Activated T-cell treated with anti-CD3 and anti-CD28 coated beads for 48 hours (primary cell): ENCODE measurements at regions not wholly inside any gene's neighbourhood (a gene's known extent, or its start where the extent isn't known, plus 50 kb on each side); places are given as distances from the start of the nearest gene placed in this dataset.
"Not testable (repeated sequence)": the region's sequence is repeated elsewhere in the genome, so short reads cannot be mapped to it uniquely, and the experiment has no call there.

Experiments
- DNase-seq: peaks from one replicate; pipeline ENCODE4 v3.0.0-alpha.2; 2020; ENCODE audit warnings: low read depth

DNA sequence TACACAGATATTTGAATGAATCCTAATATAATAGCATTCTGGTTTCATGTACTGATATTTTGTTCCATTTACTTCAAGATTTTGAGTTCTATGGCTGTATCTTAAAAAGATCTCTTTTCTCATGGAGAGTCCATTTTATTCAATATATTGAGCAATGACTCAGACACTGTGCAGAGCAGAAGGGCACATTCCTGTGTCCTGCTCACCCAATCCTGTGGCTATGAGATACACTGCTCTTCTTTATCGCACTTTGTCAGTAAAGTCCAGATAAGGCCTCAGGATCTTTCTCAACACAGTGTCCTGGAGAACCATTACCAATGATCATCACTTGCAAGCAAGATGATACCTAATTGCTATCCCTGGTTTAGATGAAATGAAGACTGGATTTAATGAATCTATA, 155.0 kb downstream of the CYSLTR2 start:
- no peak for DNase-seq

DNA sequence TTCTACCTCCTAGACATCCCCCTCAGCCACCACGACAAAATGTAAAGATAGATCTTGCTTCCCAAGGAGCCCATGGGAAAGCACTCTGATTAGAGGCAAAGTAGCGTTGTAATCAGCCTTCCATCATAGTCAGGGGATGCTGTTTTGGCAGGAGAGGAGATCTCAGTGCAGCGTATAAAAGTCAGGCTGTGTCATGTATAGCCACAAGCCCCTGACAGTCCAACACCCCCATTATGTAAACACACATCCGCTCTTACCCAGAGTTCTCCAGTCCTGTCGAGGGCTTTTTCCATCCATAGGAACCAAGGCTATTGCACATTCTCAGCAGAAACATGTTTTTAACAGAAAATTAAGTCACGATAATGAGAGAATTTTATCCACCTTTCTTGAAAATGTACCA, 156.3 kb downstream of the CYSLTR2 start:
- no peak for DNase-seq

DNA sequence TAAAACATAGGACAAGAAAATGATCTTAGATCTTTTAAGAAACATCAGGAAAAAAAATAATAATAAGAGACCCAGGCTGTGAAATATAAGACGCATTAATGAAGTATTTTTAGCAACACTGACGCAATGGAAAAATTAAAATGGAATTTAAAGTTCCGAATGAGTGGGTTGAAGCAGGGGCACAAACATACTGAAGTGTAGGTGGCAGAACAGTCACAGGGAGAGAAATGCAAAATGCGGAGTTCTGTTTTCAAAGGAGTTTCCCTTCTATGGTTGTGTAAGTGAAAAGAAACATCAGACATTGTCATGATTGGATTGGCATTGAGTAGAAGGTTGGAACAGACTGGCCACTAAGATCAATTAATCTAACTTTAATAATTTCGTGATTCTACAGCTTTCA, 159.8 kb downstream of the CYSLTR2 start:
- no peak for DNase-seq

DNA sequence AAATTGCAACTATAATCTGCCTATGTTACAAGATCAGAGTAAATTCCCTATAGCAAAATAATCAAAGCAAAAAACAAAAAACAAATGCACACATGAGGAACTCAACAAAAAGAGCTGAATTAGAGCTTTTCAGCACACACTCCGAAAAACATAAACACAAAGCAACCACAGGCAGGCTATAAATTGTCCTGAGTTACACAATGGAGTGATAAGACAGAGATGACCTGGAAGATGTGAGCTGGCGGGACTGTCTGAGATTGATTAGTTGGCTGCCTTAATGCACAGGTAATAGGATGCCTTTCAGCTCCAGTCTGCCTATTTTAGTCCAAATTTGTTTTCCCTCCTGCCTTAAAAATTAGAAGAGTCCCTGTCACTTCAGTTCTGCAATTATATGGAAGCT, 159.0 kb upstream of the FNDC3A start:
- no peak for DNase-seq

DNA sequence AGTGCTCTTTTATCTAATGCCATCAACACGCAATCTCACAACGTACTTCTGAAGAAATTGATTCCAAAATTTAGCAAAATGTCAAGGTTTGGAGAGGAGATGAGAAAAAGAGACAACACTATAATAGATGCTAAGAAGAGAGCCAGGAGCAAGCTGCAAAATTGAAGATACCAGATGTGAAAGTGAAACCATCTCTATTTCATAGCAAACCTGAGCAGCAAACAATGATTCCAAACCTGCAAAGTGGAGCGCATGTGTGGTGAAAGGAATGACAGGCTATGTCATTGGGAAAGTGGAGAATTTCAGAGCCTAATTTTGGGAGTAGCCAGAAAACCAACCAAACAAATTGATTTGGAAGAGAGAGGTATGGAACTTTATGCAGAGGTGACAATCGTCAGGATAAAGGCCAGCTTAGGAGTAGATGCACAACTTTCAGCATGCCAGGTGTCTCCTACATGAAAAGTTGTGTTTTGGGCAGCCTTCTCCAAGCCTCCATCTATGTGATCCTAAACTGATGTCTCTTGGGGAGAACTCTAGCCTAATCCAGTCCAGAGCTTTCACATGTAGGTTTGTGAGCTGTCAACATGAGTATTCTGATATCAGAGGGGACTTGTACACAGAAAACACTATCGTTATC, 158.4 kb upstream of the FNDC3A start:
- no peak for DNase-seq

DNA sequence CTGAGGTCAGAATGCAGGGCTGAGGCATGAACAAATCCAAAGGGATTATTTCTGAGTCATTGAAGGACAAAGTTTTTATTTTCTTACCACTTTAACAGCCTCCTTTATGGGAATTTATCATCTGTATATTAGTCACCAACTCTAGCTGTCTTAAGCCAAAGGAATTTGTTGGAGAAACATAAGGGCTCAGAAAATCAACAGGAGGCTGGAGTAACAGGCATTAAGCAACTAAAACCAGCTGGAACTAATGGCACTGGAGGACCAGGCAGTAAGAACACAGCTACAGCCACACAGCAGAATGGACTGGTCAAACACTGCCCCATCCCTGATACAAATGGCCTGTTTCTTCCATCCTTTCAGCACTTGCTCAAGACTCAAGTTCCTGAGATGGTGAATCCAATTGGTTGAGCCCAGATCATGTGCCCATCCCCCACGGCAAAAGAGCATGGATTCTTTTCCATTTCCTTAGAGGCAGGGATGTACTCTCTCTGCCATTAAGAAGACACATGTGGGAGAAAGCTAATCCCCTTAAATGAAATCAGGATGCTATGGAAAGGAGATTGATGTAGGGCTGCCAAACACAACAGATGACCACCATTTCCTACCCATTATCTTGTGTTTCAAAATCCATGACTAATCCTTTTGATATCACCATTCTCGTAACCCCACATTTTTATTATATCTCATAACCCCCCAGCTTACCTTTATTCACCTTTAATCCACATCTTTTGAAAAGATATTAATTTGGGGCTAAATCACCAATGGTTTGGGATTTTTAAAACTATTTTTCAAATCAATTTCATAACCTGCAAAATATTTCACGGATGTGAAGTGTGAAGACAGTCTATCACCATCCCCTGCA, 157.0 kb upstream of the FNDC3A start:
- no peak for DNase-seq

DNA sequence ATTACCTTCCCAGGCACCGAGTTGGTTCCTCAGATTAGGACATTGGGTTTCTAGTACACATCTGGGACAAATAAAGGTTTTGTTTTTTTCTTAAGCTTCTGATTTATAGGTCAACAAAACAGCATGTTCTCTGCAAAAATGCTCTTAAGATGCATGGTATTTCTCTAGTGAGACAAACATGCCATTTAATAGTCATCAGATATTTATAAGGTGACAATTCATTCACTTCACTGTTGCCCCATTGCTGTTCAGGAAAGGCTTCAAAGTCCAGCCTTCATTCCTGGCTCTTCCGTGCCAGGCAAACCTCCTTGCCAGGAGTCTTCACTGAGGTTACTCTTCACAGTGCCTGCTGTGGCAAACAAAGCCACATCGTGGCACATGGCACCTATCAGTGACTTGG, 156.3 kb upstream of the FNDC3A start:
- no peak for DNase-seq

DNA sequence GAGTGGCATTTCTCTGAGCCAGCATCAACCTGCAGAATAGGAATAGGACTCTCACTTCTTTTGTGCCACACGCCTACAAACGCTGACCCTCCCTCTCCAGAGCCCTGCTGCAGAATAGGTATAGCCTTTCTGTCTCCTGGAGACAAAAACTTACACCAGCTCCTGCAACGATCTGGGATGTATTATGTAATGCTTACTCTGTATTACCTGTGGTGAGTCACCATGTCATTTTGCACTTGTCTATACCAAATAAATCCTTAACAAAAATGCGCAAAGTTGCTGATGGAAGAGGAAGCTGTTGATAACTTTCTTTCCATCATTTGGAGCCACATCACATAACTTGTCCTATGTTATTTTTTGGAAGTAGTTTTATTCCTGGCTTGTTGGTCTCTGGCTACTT, 155.8 kb upstream of the FNDC3A start:
- DNase-seq, result no peak

DNA sequence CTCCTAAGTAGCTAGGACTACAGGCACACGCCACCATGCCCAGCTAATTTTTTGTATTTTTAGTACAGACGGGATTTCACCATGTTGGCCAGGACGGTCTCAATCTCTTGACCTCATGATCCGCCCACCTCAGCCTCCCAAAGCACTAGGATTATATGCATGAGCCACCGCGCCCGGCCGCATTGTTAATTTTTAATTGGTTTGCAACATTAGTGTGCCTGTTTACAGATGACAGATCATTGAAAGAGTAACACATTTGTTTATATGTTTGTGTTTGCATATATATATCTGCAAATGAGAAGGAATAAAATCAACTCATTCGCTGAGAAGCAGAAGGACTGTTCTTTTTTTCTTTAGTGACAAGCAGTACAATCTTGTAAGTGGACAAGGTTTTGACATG, 152.2 kb upstream of the FNDC3A start:
- not testable (repeated sequence) for DNase-seq

DNA sequence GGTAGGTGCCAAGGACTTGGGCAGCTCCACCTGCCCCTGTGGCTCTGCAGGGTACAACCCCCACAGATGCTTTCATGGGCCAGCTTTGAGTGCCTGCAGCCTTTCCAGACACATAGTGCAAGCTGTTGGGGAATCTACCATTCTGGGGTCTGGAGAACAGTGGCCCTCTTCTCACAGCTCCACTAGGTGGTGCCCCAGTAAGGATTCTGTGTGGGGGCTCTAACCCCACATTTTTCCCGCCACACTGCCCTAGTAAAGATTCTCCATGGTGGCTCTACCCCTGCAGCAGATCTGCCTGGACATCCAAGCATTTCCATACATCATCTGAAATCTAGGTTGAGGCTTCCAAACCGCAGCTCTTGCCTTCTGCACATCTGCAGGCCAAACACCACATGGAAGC, 149.7 kb upstream of the FNDC3A start:
- no peak for DNase-seq

DNA sequence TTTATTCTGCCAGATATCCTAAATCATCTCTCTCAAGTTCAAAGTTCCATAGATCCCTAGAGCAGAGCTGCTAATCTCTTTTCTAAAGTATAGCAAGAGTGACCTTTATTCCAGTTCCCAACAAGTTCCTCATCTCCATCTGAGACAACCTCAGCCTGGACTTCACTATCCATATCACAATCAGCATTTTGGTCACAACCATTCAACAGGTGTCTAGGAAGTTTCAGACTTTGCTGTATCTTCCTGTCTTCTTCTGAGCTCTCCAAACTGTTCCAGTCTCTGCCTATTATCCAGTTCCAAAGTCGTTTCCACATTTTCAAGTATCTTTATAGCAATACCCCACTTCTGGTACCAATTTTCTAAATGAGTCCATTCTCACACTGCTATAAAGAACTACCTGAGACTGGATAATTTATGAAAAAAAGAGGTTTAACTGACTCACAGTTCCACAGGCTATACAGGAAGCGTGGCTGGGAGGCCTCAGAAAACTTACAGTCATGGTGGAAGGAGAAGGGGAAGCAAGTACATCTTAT, 148.7 kb upstream of the FNDC3A start:
- not testable (repeated sequence) for DNase-seq

DNA sequence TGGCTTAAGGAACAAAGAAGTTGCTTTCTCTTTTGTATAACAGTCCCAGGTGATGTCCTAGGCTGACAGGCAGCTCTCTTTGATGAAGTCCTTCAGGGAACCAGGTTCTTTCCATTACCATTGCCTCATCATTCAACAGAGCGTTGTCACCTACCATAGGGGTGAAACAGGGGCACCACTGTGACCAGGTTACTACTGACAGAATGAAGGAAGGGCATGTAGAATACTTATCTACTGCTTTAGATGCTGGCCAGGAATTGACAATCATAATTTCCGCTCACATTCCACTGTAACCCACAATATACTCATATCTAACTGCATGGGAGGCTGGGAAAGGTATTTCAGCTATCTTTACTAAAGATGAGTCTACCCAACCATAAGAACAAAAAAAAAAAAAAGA, 148.0 kb upstream of the FNDC3A start:
- no peak for DNase-seq

DNA sequence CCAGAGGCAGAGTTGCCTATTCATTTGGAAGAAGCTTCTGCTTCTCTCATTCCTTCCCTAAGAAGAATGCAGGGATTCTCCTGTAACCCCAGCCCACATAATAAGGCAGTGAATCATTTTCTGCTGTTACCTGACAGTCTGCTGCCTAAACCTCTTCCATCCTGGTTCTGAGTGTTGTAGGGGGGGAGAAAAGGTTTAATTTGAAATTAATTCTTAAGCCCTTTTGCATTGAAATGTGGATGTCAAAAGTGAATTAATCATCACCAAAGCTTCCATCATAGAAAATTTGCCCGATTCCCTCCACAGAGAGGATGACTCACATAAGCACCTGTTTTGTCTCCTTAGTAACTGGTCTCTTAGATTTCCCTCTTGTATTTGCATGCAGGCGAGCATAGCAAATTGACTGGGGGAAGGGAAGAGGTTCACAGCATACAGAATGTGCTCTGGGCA, 146.7 kb upstream of the FNDC3A start:
- DNase-seq, result no peak

DNA sequence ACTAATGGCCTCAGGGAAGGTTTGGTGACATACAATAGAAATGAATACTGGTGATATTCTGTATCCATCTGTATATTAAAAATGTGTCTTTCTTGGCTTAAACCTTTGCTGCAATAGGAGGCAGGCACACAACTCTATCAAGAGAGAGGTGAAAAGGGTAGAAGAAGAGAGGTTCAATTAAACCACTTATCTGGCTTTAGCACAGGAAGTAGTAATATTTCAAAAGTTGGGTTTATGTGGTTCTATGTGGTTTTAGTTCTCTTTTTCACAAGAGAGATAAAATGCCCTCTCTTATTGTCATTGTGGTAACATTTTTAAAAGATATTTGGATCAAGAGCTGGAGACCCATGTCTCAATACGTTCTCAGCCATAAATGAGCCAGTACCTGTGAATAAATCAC, 146.2 kb upstream of the FNDC3A start:
- DNase-seq, result no peak

DNA sequence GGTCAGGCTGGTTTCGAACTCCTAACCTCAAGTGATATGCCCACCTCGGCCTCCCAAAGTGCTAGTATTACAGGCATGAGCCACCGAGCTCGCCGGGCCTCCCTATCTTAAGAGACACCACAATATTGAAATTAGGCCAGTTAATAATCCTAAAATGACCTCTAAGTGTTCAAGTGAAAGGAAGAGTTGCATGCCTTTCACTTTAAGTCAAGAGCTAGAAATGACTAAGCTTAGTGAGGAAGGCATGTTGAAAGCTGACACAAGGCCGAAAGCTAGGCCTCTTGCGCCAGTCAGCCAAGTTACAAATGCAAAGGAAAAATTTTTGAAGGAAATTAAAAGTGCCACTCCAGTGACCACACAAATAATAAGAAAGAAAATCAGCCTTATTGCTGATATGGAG, 144.5 kb upstream of the FNDC3A start:
- no peak for DNase-seq

DNA sequence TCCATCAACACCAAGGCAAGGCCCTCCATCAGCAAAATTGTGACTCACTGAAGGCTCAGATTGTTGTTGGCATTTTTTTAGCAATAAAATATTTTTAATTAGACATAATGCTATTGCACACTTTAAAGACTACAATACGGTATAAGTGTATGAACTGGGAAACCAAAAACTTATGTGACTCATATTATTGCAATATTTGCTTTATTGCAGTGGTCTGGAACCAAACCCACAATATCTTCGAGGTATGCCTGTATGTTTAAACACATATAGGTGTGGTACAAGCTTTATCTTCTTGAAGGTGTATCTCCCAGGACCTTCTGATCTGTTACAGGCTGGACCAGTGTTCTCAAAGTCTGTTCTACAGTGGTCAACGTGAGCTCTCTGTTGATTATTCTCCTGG, 142.3 kb upstream of the FNDC3A start:
- DNase-seq, result no peak

DNA sequence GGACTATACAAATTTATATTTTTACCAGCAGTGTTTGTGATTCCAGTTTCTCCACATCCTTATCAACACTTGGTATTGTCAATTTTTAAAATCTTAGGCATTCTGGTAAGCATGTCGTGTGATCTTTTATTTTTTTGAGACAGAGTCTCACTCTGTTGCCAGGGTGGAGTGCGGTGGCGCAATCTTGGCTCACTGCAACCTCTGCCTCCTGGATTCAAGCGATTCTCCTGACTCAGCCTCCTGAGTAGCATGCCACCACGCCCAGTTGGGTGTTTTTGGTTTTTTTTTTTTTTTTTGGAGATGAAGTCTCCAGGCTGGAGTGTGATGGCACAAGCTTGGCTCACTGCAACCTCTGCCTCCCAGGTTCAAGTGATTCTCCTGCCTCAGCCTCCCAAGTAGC, 140.4 kb upstream of the FNDC3A start:
- not testable (repeated sequence) for DNase-seq

DNA sequence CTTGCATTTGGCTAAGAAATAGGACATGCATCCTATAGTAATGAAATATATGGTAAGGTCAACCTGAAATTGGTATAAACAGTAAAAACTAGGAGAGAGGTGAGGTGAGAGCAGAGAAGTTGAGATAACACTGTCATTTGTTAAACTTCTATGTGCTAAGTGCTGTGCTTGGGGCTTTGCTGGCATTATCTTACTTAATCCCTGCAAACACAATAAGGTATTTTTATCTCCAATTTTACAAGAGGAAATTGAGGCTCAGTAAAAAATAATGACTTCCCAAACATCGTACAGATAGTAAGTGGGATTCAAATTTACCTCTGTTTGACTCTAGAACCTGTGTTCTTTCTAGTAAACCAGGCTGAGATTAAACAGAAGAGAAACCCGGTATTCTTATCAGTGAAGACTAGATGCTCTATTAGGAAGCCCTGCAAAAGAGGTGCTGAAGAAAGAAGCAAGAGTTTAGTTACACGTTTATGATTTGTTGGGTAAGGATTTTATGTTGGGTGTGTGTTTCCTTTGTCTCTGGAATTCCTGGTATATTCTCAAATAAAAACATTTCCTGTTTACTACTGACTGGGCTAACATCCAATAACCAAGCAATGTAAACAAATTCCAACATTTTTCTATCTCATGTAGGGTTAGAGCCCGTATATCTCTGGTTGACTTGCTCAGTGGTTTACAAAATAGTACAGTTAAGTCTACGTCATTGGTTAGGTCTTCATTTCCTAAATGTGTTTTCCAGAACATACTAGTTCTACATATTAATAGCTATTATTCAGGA, 137.3 kb upstream of the FNDC3A start:
- no peak for DNase-seq

DNA sequence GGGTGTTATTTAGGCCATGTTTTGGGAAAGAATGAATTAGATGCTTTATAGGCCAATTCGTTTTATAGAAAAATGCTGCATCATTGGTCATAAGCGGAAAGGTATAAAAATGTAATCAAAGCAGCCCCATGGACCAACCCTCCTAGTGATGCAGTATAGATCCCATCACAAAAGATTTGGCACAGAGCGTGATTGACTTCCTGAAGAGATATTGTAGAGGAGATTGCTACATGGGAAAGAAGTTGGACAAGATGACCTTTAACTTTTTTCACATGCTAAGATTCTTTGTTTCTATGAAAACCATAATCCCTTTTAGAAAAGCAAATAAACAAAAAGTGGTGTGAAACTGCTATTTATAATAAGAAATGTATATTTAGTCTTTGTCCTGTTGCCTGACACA, 136.5 kb upstream of the FNDC3A start:
- DNase-seq, result no peak

DNA sequence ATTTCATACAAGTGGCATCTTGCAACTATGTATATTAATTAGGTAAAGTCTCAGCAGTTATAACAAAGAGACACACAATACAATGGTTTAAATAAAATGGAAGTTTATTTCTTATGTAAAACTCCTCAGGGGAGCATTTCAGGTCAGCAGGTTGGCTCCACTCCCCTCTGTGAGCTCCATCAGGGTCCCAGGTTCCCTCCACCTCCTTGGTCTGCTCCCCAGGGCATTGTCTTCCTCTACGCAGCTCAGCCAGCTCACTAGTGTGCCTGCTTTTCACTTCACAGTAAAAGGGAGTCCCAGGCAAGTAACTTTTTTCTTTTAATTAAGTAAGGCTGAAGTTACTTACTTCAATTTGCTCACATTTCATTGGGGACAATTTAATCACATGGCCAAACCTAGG, 135.3 kb upstream of the FNDC3A start:
- DNase-seq, result no peak

DNA sequence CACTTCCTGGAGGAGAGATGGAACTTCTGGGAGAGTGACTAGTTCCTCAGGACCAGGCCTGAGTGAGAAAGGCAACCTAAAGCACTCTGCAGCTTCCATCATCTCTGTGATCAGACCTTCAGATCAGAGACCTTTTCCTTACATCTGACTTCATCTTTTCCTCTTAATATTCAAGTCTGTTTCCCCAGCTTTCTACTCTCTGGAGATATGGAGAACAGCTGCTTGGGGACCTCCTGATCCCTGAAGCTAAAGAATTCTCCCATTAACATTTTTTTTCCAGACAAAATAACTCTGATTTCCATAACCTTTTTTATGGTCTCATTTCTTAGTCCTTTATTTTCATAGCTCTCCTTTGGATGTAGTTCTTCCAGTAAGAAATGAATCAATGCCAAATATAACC, 133.4 kb upstream of the FNDC3A start:
- DNase-seq, result no peak

DNA sequence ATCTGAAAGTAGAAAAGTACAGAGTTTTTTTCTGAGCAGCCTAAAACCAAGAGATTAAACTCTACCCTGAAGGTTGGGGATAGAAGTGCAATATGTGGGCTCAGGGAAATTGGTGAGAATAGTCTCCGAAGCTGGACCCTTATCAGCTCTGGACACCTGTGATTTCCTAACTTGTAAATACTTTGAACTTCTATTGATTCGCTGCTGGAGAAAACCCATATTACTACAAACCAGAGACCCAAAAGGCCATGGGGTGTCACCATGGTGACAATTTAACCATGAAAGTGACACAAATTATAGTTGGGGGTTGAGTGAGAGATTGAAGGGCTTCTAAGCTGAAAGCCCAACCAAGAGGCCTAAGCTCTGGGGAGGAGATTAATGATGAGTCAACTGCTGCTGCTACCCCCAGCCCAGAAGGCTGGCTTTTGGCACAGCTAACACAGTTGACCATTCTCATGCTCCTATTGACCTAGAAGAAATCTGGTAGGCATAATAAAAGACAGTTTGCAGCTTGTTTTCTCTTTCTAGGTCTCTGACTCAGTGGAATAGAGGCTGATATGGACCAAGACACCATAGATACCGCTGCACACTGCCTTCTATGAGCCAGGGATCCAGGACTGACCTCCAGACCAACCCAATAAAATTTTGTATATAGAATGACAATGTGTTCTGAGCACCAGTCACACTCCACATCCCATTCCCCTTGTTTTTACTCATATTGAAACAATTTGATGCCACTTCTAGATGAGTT, 131.9 kb upstream of the FNDC3A start:
- no peak for DNase-seq
